ENCODE measurements at regions not wholly inside any gene's neighbourhood (a gene's known extent, or its start where the extent isn't known, plus 50 kb on each side); places are given as distances from the start of the nearest gene placed in this dataset.

- no peak for DNase-seq (ENCODE audit: low read depth)
- H3K4me3 ChIP-seq (ENCODE audit: control insufficient read depth, low read depth, low read length): no peak overlapping the region
- TF ChIP-seq CTCF (IDR thresholded peaks at IDR 0.05; ENCODE audit: control insufficient read depth, insufficient read depth, low read depth, low read length, missing control alignments): no peak
Observed at GRCh38 chr20:22260506-22260905, 323.9 kb downstream of the FOXA2 start.

- no peak overlapping the region for H3K4me3 ChIP-seq (ENCODE audit: control insufficient read depth, low read depth, low read length)
- TF ChIP-seq CTCF (IDR thresholded peaks at IDR 0.05; ENCODE audit: control insufficient read depth, insufficient read depth, low read depth, low read length, missing control alignments): no peak
- DNase-seq (ENCODE audit: low read depth): no peak
Observed at GRCh38 chr20:22257912-22258311, 326.5 kb downstream of the FOXA2 start.

- H3K4me3 ChIP-seq (ENCODE audit: control insufficient read depth, low read depth, low read length): no peak overlapping the region
- TF ChIP-seq CTCF (IDR thresholded peaks at IDR 0.05; ENCODE audit: control insufficient read depth, insufficient read depth, low read depth, low read length, missing control alignments): peak; percentile 38
- DNase-seq (ENCODE audit: low read depth): no peak
Observed at GRCh38 chr20:22248051-22248667, 336.2 kb downstream of the FOXA2 start.

- H3K4me3 ChIP-seq (ENCODE audit: control insufficient read depth, low read depth, low read length): no peak overlapping the region
- TF ChIP-seq CTCF (IDR thresholded peaks at IDR 0.05; ENCODE audit: control insufficient read depth, insufficient read depth, low read depth, low read length, missing control alignments): no peak
- DNase-seq (ENCODE audit: low read depth): no peak
Observed at GRCh38 chr20:22245139-22245538, 339.2 kb downstream of the FOXA2 start.

GRCh38 chr20:22243067-22243466, 341.3 kb downstream of the FOXA2 start:
- no peak for TF ChIP-seq CTCF (IDR thresholded peaks at IDR 0.05; ENCODE audit: control insufficient read depth, insufficient read depth, low read depth, low read length, missing control alignments)
- DNase-seq (ENCODE audit: low read depth): no peak
- H3K4me3 ChIP-seq (ENCODE audit: control insufficient read depth, low read depth, low read length): no peak overlapping the region

GRCh38 chr20:22241609-22242008, 342.8 kb downstream of the FOXA2 start:
- no peak overlapping the region for H3K4me3 ChIP-seq (ENCODE audit: control insufficient read depth, low read depth, low read length)
- no peak for TF ChIP-seq CTCF (IDR thresholded peaks at IDR 0.05; ENCODE audit: control insufficient read depth, insufficient read depth, low read depth, low read length, missing control alignments)
- DNase-seq (ENCODE audit: low read depth): no peak

GRCh38 chr20:22232923-22233322, 351.4 kb downstream of the FOXA2 start:
- DNase-seq (ENCODE audit: low read depth): no peak
- no peak overlapping the region for H3K4me3 ChIP-seq (ENCODE audit: control insufficient read depth, low read depth, low read length)
- TF ChIP-seq CTCF (IDR thresholded peaks at IDR 0.05; ENCODE audit: control insufficient read depth, insufficient read depth, low read depth, low read length, missing control alignments): no peak
